Loucy (cell line): ENCODE measurements at regions not wholly inside any gene's neighbourhood (a gene's known extent, or its start where the extent isn't known, plus 50 kb on each side); places are given as distances from the start of the nearest gene placed in this dataset.

Experiments used
- H2AFZ ChIP-seq: fragments of 200-600 bp; sonication (generic); 2 replicates; pipeline ENCODE4 v1.6.0; 2016; ENCODE audit warnings: antibody characterized with exemption, mild to moderate bottlenecking, low read length, moderate library complexity
- H3F3A ChIP-seq: fragments of 200-600 bp; 2 replicates; pipeline ENCODE4 v1.6.0; 2016; ENCODE audit warnings: antibody characterized with exemption, low read depth, mild to moderate bottlenecking
- H3K27me3 ChIP-seq: fragments of 200-600 bp; sonication (generic); 2 replicates; pipeline ENCODE4 v1.6.1; 2014; ENCODE audit warnings: low read length, mild to moderate bottlenecking; ENCODE audit not compliant: insufficient read depth, poor library complexity, severe bottlenecking
- H3K36me3 ChIP-seq: fragments of 200-600 bp; sonication (generic); 2 replicates; pipeline ENCODE4 v1.6.1; 2016; ENCODE audit warnings: low read length; ENCODE audit not compliant: insufficient read depth
- H3K4me1 ChIP-seq: fragments of 200-600 bp; sonication (generic); 2 replicates; pipeline ENCODE4 v1.5.1; 2014; ENCODE audit warnings: low read length, mild to moderate bottlenecking; ENCODE audit not compliant: insufficient read depth, poor library complexity, severe bottlenecking
- H3K4me2 ChIP-seq: fragments of 200-600 bp; sonication (generic); 2 replicates; pipeline ENCODE4 v1.6.0; 2014; ENCODE audit warnings: antibody characterized with exemption, low read length, low read depth, mild to moderate bottlenecking; ENCODE audit not compliant: poor library complexity, severe bottlenecking
- H3K4me3 ChIP-seq: fragments of 200-600 bp; sonication (generic); 2 replicates; pipeline ENCODE4 v1.5.1; 2014; ENCODE audit warnings: low read length, mild to moderate bottlenecking, mixed read lengths; ENCODE audit not compliant: poor library complexity, severe bottlenecking
- H3K79me2 ChIP-seq: fragments of 200-600 bp; sonication (generic); 2 replicates; pipeline ENCODE4 v1.6.1; 2014; ENCODE audit warnings: low read length; ENCODE audit not compliant: insufficient read depth
- H3K9ac ChIP-seq: fragments of 200-600 bp; sonication (generic); 2 replicates; pipeline ENCODE4 v1.6.0; 2014; ENCODE audit warnings: mild to moderate bottlenecking, low read depth, low read length, moderate library complexity; ENCODE audit not compliant: poor library complexity, severe bottlenecking
- H3K9me2 ChIP-seq: fragments of 200-600 bp; sonication (generic); replicated peaks from 2 replicates; pipeline ENCODE4 v1.6.1; 2016; ENCODE audit warnings: low read depth, low read length, mixed read lengths
- H3K9me3 ChIP-seq: fragments of 200-600 bp; sonication (generic); 2 replicates; pipeline ENCODE4 v1.6.1; 2014; ENCODE audit warnings: mild to moderate bottlenecking, antibody characterized with exemption, low read length, low read depth; ENCODE audit not compliant: insufficient read depth
- H4K20me1 ChIP-seq: fragments of 200-600 bp; sonication (generic); 2 replicates; pipeline ENCODE4 v1.6.0; 2014; ENCODE audit warnings: antibody characterized with exemption, low read length, mild to moderate bottlenecking; ENCODE audit not compliant: insufficient read depth, poor library complexity, severe bottlenecking
- EZH2phosphoT487 ChIP-seq: fragments of 200-600 bp; IDR thresholded peaks from 2 replicates; pipeline ENCODE4 v1.6.1; 2018; ENCODE audit warnings: antibody characterized with exemption, mild to moderate bottlenecking, moderate library complexity, borderline replicate concordance
- TF ChIP-seq, protein P1 (sequence below): fragments of 200-600 bp; sonication (generic); conservative IDR thresholded peaks from 2 replicates; pipeline ENCODE4 v1.5.1; 2014; ENCODE audit warnings: mild to moderate bottlenecking, antibody characterized with exemption, low read length

DNA sequence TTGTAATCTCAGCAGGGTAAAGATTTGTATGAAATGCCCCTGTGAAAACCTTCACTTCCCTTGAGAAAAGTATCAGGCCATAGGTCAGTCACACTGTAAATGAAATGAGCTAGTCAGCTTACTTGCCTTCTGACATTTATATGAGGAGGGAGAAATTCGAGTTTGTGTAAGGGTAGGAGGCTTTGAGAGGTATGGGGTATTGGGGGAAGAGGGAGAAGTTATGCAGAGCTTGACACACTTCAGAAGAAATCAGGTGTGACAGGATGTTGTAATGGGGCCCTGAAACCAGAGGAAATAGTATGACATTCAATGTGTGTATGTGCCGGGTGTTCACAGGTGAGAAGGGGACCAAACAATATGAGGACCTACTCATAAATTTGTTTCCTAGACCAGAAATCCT, 64.2 kb upstream of the CCN6 start:
- peak overlapping the region; percentile 1 for H3K4me2 ChIP-seq
- TF ChIP-seq EZH2phosphoT487, result no peak
- TF ChIP-seq, protein P1, sequence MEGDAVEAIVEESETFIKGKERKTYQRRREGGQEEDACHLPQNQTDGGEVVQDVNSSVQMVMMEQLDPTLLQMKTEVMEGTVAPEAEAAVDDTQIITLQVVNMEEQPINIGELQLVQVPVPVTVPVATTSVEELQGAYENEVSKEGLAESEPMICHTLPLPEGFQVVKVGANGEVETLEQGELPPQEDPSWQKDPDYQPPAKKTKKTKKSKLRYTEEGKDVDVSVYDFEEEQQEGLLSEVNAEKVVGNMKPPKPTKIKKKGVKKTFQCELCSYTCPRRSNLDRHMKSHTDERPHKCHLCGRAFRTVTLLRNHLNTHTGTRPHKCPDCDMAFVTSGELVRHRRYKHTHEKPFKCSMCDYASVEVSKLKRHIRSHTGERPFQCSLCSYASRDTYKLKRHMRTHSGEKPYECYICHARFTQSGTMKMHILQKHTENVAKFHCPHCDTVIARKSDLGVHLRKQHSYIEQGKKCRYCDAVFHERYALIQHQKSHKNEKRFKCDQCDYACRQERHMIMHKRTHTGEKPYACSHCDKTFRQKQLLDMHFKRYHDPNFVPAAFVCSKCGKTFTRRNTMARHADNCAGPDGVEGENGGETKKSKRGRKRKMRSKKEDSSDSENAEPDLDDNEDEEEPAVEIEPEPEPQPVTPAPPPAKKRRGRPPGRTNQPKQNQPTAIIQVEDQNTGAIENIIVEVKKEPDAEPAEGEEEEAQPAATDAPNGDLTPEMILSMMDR, result no peak

DNA sequence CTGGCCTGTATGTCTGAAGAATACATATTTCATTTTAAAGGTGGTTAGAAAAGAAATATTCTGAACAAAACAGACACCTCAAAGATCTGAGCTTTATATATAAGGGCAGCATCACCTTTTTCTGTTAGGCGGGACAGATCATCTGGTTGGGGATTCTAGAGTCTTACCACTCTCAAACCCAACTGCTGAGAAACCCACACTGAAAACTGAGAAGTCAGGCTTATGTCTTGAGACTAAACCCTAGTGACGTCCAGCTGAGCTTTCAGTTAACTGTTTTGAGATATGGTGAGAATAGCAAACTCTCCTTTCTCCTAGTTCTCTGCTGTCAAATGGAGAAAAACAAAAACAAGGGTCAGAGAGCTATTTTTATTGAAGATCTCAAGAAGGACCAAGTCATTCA, 63.7 kb upstream of the CCN6 start:
- Histone ChIP-seq H3K9me3 (no peaks in the 10 kb centered on the region), H3K79me2 (no peaks in the 10 kb centered on the region), H2AFZ (no peak overlapping the region), H4K20me1 (no peaks in the 10 kb centered on the region), H3K9ac (no peak overlapping the region), H3K4me1 (peaks cover 53% of the 10 kb centered on the region), H3K9me2 (no peaks in the 10 kb centered on the region), H3K27me3 (no peaks in the 10 kb centered on the region), H3F3A (no peaks in the 10 kb centered on the region), H3K4me2 (peak overlapping the region; percentile 1), H3K4me3 (no peak overlapping the region), H3K36me3 (no peaks in the 10 kb centered on the region)
- TF ChIP-seq EZH2phosphoT487, result no peak
- TF ChIP-seq, protein P1, result no peak

More for the DNA sequence above, 64.2 kb upstream of the CCN6 start:
- Histone ChIP-seq H3K4me1 (peaks cover 57% of the 10 kb centered on the region), H3K9ac (no peak overlapping the region), H4K20me1 (no peaks in the 10 kb centered on the region), H3F3A (no peaks in the 10 kb centered on the region), H3K79me2 (no peaks in the 10 kb centered on the region), H3K27me3 (no peaks in the 10 kb centered on the region), H3K9me2 (no peaks in the 10 kb centered on the region), H3K4me3 (no peak overlapping the region), H2AFZ (no peak overlapping the region), H3K36me3 (no peaks in the 10 kb centered on the region), H3K9me3 (no peaks in the 10 kb centered on the region)

GRCh38 chr6:111992851-111993250, 61.1 kb upstream of the CCN6 start:
- no peak for TF ChIP-seq EZH2phosphoT487
- TF ChIP-seq, protein P1, result no peak
- H3K4me2 ChIP-seq, result peak overlapping the region; percentile 38
- no peak overlapping the region for H3K9ac ChIP-seq

More at GRCh38 chr6:111992851-111993250, 61.1 kb upstream of the CCN6 start:
- Histone ChIP-seq H3K36me3 (no peaks in the 10 kb centered on the region), H2AFZ (no peak overlapping the region), H3K9me3 (no peaks in the 10 kb centered on the region), H4K20me1 (no peaks in the 10 kb centered on the region), H3K4me1 (peaks cover 63% of the 10 kb centered on the region), H3K79me2 (no peaks in the 10 kb centered on the region), H3F3A (no peaks in the 10 kb centered on the region), H3K9me2 (no peaks in the 10 kb centered on the region), H3K27me3 (no peaks in the 10 kb centered on the region), H3K4me3 (no peak overlapping the region)
